ENCODE measurements at regions not wholly inside any gene's neighbourhood (a gene's known extent, or its start where the extent isn't known, plus 50 kb on each side); places are given as distances from the start of the nearest gene placed in this dataset.
"Not testable (repeated sequence)": the region's sequence is repeated elsewhere in the genome, so short reads cannot be mapped to it uniquely, and the experiment has no call there.

GRCh38 chr19:31529121-31529520 is 179.9 kb upstream of the TSHZ3 start:
- DNase-seq (ENCODE audit: low read depth in 2 of 2), result no peak

GRCh38 chr19:31530781-31531180 is 181.5 kb upstream of the TSHZ3 start:
- no peak for DNase-seq (ENCODE audit: low read depth in 2 of 2)

- no peak for DNase-seq (ENCODE audit: low read depth in 2 of 2)
These were observed 182.1 kb upstream of the TSHZ3 start for GRCh38 chr19:31531326-31531725.

GRCh38 chr19:31532034-31532433 is 182.8 kb upstream of the TSHZ3 start:
- no peak for DNase-seq (ENCODE audit: low read depth in 2 of 2)

DNA sequence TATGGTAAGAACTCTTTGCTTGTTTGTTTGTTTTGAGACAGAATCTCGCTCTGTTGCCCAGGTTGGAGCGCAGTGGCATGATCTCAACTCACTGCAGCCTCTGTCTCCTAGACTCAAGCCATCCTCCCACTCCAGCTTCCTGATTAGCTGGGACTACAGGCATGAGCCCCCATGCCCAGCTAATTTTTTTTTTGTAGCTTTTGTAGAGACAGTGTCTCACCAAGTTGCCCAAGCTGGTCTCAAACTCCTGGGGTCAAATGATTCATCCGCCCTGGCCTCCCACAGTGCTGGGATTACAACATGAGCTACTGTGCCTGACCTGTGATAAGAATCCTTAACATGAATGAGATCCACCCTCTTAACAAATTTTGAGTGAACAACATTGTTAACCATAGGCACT is 183.9 kb upstream of the TSHZ3 start:
- DNase-seq (ENCODE audit: low read depth in 2 of 2), result no peak

DNA sequence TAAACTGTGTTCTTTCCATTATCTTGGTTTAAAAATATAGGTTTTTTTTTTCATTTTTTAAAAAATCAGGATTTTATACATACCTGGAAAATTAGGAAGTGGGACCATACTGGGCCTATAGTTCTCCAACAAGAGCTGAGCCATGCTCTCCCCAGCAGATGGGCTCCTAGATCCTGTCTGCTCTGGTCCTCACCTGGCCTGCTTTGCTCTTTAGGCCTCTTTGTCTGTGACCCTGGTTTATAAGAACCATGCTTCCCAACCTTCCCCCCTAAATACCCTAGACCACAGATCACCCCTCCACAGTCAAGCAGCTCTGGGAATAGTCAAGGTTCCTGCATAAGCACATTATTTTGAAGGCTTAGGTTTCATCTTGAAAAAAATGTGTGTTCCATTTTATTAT is 185.0 kb upstream of the TSHZ3 start:
- DNase-seq (ENCODE audit: low read depth in 2 of 2), result no peak

DNA sequence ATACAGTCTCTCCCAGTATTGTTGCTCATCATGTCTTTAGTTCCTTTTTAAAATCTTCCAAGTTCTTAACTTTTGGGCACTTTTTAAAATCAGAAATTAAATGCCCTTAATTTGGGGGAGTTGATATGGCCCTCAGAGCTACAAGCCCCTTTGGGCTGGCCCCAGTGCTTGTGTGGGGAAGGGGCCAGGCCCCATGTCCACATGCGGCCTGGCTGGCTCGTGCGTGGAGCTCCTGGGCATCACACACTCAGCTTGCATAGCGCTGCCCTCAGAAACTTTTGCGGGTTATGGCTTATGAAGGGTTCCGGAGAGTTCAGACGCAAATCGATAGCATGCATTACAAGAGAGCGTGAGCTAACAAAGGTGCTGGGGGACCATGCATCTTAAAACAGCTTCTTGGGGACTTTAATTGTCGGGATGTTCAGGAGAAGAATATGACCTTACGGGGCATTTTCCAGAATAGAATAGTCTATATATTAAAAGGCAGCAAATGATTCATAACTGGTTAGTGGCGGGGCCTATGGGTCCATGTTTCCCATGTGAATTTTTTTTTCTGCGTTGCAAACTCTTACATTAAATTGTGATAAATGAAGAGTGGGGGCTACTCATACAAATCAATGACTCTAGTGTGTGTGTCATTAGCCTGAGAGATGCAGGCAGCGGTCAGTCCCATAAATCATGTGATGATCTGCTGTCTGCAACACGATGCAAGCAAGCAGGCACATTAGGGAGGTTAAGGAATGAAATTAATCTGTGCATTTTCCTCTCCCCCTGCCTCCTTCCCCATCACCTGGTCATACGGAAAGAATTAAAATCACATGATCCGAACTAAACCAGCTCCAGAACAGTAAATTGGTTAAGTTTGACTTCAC is 185.8 kb upstream of the TSHZ3 start:
- no peak for DNase-seq (ENCODE audit: low read depth in 2 of 2)

- DNase-seq (ENCODE audit: low read depth in 2 of 2), result no peak
These were observed 186.6 kb upstream of the TSHZ3 start for GRCh38 chr19:31535691-31536460.

GRCh38 chr19:31537136-31537535 is 187.9 kb upstream of the TSHZ3 start:
- no peak for DNase-seq (ENCODE audit: low read depth in 2 of 2)

- DNase-seq (ENCODE audit: low read depth in 2 of 2), result not testable (repeated sequence)
These were observed 188.7 kb upstream of the TSHZ3 start for GRCh38 chr19:31537902-31538301.

GRCh38 chr19:31538879-31539278 is 189.6 kb upstream of the TSHZ3 start:
- no peak for DNase-seq (ENCODE audit: low read depth in 2 of 2)

DNA sequence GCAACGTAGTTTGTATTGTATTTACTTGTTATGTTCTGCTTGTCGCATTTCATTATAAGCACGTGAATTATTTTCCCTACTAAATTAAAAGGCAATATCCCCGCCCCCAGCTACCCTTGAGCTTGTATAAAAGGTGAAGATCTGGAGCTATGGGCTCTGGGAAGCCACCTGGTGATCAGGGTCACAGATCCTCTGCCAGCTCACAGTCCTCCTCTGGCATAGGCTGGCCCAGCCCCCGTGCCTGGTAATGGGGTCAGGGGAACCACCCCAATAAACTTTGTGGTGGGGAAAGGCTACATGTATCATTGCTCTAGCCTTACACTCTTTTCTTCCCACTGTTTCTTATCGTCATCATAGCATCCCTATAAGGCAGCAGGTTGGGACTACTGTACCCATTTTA is 190.2 kb upstream of the TSHZ3 start:
- DNase-seq (ENCODE audit: low read depth in 2 of 2), result no peak

DNA sequence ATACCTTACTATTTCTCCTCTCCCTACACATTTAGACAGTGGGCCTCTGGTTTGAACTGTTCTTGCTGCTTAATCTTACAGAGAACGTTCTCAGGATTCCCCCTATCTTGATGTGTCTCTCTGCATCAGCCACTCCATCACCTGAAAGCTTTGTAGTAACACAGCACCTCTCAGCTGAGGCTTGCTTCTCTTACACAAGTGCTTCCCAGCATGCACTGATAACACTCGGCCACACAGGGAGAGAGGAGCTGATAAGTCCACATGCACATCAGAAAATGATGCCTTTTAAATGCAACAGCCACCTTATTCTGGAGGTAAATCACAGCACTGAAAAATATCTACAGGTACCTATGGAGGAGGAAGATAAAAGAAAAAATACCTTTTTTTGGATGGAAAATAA is 192.2 kb upstream of the TSHZ3 start:
- no peak for DNase-seq (ENCODE audit: low read depth in 2 of 2)

GRCh38 chr19:31543456-31543855 is 194.2 kb upstream of the TSHZ3 start:
- no peak for DNase-seq (ENCODE audit: low read depth in 2 of 2)

DNA sequence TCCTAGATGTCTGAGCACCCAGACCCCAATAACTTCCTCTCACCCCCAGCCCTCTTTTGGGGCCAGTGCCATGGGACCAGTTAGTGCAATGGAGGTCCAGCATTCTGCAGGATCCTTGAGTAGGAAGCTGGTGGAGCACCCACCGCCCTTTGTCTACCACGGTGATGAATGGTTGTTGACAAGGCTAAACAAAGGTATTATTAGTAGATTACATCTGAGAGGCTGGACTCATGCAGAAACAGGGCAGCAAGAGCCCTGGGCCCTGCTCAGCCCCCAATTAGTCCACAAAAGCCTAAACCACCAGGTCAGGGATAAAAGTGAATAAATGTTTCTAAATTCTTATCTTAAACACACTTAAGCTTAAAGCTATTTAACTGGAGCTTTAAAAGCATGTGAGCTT is 196.5 kb upstream of the TSHZ3 start:
- DNase-seq (ENCODE audit: low read depth in 2 of 2), result no peak

DNA sequence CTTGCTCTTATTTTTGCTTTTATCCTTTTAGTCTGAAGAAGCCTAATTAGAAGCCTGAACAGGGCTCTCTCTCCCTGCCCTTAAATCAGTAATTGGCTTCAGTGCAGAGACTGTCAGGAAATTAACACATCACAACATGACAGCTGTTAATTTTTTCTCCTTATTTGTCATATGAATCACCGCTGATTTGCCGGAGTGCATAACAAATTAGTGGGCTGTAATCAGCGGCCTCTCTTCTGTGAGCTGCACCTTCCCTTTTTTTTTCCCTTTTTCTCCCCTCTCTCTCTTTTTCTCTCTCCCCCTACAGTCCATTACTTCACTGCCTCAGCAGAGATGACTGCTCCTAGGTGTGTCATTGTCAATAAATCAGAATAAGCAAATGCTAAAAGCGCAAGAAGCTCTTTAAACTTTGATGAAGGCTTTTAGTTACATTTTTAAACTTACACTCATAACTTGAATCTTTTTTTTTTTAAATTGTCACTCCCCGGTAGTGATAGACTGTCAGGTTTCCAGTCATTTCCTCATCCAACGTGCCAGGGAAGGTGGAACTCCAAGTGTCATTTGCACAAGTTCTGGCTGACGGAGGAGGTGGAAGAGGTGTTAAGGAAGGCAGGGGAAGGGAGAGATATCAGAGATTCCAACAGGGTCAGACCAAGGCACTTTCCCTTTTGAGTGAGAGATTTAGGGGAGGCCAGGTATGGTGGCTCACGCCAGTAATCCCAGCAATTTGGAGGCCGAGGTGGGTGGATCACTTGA is 197.1 kb upstream of the TSHZ3 start:
- DNase-seq (ENCODE audit: low read depth in 2 of 2), result no peak

DNA sequence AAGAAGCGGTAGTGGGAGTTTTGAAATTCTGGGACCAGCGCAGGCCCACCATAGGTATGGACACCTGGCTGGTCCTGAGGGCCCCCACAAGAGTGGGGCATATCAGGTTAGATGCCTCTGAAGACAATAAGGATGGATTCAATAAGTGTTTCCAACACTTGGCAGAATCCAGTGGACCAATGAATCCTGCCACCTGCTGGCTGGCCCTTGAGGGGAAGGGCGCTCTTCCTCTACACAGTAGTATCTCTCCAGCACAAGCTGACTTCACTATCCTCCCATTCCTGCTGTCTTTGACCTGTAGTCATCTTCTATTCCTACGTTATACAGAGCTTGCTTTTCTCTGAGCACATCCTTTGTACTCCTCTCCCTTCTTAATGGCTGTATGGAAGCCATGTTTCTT is 199.7 kb upstream of the TSHZ3 start:
- no peak for DNase-seq (ENCODE audit: low read depth in 2 of 2)

GRCh38 chr19:31553112-31553845 is 204.0 kb upstream of the TSHZ3 start:
- DNase-seq (ENCODE audit: low read depth in 2 of 2), result no peak

DNA sequence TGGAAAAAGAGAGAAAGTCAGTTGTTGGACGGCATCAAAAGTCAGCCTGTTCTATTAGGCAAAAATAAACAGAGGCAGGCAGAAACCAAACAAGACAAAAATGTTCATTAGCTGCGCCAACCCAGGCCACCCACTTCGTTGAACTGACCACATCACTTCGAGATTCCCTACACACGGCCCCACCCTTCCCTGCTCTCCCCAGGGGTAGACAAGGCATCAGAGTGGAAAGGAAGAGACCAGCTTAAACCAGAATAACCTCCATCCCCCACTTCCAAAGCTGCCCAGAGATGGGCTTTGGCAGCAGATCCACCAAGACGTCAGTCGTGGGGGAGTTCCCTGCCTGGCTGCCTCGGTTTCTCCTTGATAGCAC is 204.6 kb upstream of the TSHZ3 start:
- no peak for DNase-seq (ENCODE audit: low read depth in 2 of 2)

DNA sequence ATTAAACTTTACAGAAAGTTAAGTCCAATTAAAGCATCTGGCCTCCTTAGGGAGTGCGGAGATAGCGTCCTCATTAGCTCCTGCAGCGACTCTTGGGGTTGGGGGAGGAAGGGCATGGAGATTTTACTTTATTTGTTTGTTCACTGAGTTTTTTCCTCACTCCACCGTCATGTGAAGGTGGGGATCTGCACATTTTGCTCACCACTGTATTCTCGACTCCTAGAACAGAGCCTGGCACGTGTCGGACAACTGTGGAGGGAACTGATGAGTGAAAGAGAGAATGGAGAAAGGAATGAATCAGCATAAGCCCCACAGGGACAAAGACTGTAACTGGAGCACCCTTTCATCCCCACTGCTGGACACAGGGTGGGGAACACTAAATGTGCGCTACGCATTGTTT is 205.1 kb upstream of the TSHZ3 start:
- no peak for DNase-seq (ENCODE audit: low read depth in 2 of 2)

DNA sequence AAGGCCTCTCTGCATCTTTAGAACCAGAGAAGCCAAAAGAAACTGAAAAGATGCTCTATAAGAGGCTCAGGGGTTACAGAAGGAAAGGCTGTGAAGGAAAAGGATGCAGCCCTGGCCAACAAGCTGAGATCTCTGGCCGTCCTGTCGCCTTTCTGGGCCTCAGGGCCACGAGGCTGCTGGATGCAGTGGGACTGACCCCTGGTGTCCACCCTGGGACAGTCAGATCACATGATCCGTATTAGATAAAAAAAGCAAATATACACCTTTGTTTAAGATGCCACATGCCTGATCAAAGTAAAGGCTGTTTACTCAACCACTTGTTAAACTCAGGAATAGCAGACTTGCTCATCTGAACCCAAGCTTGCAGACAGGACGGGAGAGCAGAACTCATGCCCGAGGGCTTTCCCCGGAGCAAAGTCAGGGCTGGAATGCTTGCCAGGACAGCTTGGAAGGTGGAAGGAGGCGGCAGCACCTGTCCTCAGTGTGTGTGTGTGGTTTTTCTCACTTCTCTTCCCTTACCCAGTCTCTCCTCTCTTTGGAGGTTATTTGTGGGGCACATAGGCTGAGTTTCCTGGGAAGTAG is 206.5 kb upstream of the TSHZ3 start:
- DNase-seq (ENCODE audit: low read depth in 2 of 2), result no peak

Measured in activated CD8-positive, alpha-beta memory T cell treated with anti-CD3 and anti-CD28 coated beads for 4 hours (primary cell).